ENCODE measurements at regions not wholly inside any gene's neighbourhood (a gene's known extent, or its start where the extent isn't known, plus 50 kb on each side); places are given as distances from the start of the nearest gene placed in this dataset.

DNA sequence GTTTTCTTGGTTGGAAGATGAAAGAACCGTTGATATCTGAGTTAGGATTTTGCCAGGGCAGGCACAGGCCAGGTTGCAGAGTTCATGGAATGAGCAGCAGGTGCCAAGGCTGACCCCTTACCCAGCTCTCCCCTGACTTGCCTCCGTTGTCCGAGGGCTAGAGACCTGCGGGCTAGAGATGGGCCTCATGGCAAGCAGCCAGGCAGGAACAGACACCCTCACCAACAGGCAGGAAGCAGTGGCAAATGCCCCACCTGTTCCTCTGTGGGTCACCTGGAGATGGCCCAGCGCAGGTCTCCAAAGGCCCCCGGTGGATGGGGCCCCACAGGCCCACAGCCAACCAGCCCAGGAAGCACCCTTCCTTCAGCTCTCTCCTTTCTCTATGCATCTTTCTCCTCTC is 186.7 kb upstream of the PMEPA1 start:
- DNase-seq (ENCODE audit: low spot score) = no peak

DNA sequence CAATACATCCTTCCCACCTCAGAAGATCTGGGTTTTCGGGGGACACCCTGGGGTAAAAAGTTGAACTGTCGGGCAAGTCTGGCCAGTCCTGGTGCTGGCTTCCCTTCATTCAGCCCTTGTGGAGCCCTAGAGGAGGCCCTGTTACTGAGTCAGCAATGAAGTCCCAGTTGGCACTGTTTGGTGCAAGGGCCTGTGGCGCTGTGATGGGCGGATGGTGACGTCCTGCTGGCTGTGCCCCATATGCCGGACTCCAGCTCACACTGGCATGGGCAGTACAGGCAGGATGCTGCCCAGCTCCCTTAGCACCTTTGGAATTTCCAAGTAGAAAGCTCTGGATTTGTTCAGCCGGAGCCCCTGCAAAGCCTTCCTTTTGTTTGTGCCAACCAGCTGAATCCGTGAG is 186.2 kb upstream of the PMEPA1 start:
- DNase-seq (ENCODE audit: low spot score) = no peak

DNA sequence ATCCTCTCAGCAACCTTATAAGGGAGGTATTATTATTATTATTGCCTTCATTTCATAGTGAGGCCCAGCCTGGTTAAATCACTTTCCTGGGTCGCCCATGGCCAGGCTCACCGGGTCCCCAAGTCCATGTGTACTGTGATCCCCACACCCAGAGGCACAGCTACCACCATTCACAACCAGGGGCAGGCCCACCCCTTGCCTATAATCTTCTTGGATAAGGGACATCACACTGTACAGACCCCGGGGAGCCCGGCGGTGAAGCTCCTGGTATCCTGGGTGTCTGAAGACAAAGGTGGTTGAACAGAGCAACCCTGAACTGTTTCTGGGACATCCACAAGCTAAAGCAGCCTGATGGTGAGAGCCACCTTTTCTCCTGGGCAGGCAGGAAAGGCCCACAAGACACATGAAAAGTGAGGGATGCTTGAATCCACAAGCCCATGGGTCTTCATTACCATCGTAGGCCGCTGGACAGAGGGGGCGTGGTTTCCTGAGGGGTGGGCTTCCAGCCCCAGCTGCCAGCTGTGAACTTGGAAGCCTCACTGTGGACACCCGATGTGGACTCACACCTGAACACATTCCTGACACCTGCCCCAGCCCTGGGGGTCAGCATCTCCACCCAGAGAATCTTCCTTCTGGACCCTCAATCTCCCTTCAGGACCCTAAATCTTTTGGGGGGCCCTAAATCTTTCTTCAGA is 185.5 kb upstream of the PMEPA1 start:
- DNase-seq (ENCODE audit: low spot score) = no peak

DNA sequence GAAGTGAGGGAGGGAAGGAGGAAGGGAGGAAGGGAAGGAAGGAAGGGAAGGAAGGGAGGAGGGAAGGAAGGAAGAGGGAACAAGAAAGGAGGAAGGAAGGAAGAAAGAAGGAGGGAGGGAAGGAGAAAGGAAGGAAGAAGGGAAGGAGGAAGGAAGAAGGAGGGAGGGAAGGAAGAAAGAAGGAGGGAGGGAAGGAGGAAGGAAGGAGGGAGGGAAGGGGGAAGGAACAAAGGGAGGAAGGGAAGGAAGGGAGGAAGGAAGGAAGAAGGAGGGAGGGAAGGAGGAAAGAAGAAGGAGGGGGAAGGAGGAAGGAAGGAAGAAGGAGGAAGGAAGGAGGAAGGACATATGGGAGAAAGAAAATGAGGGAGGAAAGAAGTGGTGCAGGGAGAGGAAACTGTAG is 184.7 kb upstream of the PMEPA1 start:
- no peak for DNase-seq (ENCODE audit: low spot score)

DNA sequence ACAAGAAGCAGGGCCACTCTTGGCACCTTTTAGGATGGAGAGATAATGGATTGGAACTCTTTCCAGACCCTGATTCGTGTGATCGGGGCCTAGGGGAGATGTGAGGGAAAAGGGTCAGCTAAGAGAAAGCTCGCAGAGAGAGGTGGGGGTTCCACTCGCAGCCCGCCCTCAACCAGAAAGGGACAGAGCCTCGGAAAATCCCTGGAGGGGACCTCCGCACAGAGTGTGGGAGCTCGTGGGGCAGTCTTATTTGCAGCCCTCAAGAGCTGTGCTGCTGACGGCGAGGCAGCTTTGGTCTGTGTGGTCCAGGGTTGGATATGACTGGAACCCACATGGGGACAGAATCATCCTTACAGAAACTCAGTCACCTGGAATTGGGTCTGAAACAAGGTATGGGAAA is 184.3 kb upstream of the PMEPA1 start:
- DNase-seq (ENCODE audit: low spot score) = no peak

DNA sequence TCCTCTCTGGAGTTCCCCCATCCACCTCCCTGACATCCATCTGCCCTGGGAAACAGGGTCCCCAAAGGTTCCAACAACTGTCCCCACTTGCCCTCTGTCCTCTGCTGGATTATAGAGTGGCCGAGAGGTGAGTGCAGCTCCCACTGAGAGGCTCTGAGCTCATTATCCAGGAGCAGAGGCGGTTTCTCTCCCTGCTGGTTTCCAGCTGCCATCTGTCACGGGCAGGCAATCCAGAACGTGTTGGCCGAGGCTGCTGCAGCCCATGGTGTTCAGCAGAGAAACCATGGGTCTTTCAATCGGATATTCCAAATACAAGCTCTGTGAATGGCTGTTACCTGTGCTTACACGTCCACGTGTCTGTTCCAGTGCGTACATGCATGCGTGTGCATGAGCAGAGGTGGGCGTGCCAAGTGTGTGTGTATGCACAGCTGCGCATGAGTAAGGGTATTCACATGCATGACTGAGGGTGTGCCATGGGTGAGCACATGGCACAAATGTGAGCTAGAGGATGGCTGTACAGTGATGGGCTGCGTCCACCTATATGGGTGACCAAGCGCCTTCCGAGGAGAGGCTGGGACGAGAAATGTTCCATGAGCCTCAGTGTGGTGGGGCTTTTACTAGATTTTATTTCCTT is 183.7 kb upstream of the PMEPA1 start:
- no peak for DNase-seq (ENCODE audit: low spot score)

DNA sequence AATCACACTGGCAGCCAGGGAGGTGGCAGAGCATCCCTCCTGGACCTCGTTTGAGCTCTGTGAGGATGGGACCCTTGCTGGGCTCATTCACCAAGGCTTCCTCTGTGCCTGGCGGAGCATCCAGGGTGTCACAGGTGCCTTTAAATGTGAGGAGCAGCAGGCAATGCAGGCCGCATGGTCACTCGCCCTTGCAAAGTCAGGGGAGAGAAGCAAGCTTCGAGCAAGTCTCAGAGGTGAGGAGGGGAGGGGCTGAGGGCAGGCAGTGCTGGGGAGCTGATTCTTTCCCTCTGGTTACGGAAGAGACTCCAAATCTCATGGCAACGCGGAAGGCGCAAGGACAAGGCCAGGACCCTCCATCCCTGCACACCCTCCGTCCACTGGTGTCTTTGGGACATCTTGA is 182.7 kb upstream of the PMEPA1 start:
- no peak for DNase-seq (ENCODE audit: low spot score)

DNA sequence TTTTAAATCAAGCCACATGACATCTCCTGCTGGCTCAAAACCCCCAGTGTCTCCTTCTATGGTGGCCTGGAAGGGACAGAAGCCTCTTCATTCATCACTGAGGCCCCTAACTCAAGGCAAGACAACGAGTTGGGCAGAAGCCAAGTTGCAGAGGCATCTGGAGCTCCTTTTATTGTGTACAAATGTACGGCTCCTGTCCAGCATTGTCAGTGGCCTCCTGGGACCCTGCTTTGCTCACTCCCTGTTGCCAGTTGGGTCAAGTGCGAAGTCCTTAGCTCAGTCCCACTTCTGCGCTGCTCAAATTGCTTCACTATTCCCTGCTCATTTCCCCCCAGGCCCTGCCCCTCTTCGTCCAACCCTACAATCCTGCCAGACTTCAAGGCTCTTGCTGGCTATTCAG is 181.2 kb upstream of the PMEPA1 start:
- no peak for DNase-seq (ENCODE audit: low spot score)

DNA sequence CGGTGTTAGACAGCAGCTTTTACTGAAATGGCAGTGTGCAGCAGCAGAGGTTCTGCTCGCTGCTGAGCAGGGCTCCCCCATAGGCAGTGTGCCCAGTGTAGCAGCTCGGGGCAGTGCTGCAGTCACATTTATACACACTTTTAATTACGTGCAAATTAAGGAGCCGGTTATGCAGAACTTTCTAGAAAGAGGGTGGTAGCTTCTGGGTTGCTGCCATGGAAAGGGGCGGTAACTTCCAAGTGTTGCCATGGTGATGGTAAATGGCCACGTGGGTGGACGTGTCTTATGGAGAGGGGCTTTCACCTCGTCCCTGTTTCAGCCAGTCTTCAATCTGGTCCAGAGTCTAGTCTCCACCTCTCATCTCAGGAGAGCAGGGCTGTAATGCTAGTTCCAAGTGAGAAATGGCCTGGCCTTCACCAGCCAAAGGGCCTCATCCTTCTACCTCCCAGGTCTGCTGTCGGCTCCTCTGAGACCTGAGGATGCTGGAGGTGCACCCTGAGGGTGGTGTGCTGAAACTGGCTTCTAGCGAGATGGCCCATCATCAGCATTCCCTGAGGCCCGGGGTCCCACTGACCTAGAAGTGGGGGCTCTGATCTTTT is 180.5 kb upstream of the PMEPA1 start:
- DNase-seq (ENCODE audit: low spot score) = no peak

DNA sequence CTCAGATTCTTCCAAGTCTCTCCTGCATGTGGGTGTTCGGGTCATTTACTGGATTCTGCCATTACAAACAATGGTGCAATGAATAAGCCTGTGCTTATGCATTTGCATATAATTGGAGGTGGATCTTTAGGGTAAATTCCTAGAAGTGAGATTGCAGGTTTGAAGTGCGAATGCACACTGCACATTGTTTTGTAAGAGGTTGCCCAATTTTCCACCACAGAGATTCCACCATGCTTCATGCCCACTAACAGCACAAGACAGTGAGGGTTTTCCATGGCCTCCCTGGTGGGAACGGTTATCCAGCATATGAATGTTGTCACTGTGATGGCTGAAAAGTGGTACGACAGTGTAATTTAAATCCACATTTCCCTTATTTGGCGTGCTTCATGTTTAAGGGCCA is 178.8 kb upstream of the PMEPA1 start:
- no peak for DNase-seq (ENCODE audit: low spot score)

DNA sequence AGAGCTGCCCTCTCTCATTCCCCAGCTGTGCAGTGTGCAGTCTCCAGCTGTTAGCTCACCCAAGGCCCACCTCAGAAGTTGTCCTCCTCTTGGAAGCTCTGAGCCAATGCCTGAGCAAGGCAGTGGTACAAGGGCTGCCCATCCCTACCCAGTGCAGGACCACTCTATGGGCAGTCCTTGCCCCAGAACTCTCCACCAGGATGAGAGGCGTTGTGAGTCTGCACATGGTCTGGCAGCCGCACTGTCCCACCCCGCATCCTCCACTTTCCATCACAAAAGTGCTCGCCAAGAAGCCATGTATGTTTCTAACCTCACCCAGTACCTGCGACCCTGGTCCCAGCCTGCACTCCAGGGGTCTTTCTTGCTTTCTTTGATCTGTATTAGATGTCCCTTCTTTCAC is 175.1 kb upstream of the PMEPA1 start:
- DNase-seq (ENCODE audit: low spot score) = no peak

DNA sequence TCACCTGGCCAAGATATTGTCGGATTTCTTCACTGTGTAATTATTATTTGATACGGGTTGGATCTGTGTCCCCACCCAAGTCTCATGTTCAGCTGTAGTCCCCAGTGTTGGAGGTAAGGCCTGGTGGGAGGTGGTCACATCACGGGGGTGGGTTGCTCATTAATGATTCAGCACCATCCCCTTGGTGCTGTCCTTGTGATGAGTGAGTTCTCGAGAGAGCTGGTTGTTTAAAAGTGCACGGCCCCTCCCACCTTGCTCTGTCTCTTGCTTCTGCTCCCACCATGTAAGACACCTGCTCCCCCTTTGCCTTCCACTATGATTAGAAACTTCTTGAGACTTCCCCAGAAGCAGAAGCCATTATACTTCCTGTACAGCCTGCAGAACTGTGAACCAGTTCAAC is 173.9 kb upstream of the PMEPA1 start:
- DNase-seq (ENCODE audit: low spot score) = no peak

DNA sequence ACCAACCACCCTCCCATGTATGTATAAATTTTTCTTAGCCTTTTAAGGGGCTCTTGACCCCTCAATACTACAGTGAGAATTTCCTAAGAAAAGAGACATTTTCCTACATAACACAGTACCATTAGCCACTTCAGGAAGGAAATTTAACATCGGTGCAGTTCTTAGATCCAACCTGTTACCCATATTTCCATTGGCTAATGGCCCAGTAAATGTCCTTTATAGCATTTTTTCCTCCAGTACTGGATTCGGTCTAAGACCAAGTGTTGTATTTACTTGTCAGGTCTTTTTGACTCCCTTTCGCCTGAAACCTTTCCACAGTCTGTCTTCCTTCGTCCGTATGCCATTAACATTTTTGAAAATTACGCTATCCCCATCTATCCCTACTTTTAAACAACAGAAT is 173.4 kb upstream of the PMEPA1 start:
- DNase-seq (ENCODE audit: low spot score) = no peak

DNA sequence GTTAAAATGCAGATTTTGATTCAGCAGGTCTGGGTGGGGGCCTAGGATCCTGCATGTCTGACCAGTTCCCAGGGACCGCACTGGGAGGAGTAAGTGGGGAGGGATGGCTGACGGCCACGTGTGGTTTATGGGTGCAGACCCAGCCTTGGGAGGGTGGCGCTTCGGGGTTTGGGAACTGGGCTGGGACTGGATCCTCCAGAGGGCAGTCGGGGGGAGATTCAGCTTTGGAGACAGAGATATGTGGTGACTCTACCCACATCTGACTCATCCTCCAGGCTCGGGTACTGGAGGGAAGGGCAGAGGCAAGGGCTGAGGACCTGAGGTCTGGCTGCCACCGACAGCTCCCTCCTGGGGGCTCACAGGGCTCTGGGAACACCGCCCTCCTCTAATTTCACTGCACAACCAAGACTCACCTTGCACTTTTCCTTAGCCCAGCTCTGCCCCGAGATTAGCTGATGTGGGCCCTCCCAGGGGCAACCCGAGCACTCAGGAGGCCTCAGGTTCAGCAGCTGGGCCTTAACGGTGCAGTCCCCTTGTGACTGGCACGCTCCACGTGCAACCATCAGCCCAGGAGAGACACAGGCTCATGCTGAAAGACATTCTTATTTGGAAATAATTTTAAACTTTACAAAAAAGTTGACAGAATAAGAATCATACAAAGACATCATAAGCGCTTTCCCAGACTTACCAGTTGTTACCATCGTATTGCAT is 172.8 kb upstream of the PMEPA1 start:
- no peak for DNase-seq (ENCODE audit: low spot score)

DNA sequence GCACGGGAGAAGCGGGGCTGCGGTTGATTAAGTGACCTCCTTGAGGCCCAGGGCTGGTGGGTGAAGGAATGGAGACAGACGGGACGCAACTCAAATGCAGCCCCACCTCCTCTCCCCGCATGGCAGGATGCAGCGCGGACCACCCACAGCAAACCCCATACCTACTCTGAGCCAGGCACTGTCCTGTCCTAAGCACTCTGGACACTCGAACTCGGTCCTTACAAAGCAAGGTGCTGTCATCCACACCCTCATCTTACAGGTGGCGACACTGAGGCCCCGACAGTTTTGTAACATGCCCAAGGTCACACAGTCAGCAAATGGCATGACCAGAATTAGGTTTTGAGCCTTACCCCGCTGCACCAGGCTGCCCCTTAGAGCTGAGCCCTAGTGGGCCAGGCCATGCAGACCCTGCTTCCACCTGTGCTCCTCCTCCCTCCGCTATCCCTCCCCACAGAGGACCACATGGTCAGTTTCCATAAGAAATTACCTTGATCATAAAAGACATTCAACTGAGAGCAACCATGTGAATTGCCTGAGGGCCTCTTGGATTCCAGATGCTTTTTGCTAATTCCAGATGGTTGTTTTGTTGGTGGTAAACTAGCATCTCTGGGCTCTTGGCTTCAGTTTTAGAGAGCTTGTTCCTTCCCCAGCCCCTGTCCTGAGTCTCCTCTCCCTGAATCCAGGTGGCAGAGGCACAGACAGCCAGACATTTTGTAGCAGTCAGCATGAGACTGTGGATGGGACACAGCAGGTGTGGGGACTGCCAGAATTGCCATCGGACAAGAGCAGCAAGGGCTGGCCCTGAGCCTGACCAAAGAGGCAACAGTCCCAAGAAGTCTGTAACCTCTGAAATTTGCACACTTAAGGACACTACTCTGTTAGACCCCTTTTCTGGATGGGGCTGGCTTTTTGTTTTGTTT is 171.9 kb upstream of the PMEPA1 start:
- no peak for DNase-seq (ENCODE audit: low spot score)

DNA sequence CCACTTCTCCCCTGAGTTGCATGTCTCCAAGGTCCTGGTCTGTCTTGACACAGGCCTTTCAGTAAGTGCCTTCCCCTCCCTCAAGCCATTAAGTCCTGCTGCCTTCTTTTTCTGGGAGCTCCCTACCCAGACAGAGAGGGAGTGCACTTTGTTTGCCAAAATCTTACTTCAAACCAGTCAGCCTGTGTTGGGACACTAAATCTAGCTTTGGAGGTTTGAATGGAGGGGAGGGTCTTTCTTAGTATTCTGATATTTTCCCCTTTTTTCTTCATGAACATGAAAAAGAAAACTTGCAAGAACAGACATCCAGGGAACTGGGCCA is 170.7 kb upstream of the PMEPA1 start:
- no peak for DNase-seq (ENCODE audit: low spot score)

DNA sequence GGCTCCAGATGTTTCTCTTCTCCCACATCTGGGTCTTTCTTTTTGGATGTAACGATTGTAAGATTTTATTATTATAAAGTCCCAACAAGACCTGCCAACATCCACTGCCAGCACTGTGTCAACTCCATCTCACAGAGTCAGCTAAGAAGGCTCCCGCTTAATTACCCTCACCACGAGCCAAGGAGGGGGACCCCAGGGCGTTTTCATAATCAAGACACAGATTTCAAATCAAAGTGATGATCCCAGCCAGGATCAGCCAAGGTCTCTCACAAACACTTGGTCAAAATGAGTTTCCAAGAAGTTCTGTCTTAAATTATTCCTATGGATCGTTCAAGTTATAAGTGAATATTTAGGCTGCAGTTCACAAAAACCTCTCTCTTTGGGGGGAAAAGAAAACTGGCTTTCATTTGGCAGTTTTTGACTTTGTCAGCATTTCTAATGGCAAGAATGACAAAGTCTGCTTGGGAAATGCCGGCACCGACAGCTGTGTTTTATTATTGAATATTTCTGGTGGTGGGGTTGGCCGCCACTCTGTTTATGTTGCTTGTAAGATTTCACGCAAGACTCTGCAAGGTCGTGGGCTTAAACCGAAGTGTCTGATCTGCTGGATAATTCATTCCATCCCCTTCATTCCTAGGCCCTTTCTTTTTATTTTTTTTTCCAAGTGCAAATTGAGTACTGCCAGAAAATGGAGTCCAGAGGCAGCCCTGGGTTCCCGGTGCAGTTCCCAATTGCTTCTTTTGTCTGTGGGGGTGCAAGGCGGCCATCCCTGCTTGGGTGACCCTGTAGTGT is 170.2 kb upstream of the PMEPA1 start:
- no peak for DNase-seq (ENCODE audit: low spot score)

DNA sequence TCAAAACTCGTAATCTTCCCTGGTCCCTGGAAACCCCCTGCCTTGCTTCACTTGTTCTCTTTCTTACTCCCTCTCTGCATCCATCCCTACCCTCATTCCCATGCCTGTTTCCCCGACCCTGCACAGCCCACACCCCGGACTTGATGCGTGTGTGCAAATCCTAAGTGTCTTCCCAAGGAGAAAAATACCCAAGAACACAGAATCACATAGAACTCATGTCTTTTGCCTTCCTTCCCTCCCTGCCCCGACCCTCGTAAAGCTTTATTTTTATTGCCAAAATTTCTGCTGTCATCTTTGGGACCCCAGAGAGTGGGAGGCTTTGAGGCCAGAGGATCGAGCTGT is 169.6 kb upstream of the PMEPA1 start:
- DNase-seq (ENCODE audit: low spot score) = no peak

DNA sequence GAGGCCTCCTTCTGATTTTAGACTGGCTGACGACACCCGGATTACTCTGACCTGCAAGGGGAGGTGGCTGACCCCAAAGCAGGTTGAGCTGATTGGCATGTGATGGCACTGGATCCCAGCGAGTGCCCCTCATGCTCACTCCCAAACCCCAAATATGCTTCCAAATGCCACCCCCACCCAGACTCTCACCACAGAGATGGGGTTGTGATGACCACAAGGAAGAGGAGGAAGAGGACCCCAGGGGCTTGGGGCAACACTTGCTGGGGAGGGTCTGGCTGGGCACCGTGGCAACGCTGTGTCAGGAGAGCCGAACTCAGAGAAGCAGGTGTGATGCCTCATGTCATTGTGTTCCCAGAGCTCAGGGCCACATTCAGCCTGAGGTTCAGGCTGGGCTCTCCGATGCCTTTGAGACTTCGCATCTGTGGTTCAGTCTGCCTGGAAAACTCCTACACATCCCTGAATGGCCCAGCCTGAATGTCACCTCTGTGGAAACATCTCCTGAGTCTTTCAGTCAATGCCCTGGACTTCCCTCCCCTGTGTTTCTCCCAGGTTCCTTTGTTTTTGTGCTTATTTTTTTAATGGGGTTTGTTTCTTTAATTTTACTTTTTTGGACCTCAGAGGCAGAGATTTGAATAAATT is 169.1 kb upstream of the PMEPA1 start:
- no peak for DNase-seq (ENCODE audit: low spot score)

DNA sequence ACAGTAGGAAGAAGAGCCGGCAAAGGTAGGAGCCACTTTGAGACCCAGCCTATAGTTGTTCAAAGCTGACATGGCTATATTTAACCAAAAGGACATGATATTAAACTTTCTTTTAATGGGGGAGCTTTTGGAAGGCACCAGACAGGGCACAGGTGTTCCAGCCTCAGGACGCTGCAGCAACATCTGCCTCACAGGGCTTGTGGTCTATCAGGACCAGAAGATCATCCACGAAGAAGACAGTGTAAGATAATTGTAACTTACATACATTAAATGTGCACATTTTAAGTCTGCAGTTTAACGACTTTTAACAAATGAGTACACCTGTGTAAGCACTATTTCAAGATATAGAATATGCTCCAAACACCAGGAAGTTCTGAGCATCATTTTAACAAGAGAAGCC is 168.2 kb upstream of the PMEPA1 start:
- DNase-seq (ENCODE audit: low spot score) = no peak

Data from AG08396 (cell line).